GM23248 (cell line): ENCODE measurements at regions not wholly inside any gene's neighbourhood (a gene's known extent, or its start where the extent isn't known, plus 50 kb on each side); places are given as distances from the start of the nearest gene placed in this dataset.

ENCODE experiments used
- EZH2 ChIP-seq: fragments of 200-600 bp; sonication (generic); IDR thresholded peaks from 2 replicates; pipeline ENCODE4 v1.6.1; 2018; ENCODE audit warnings: antibody characterized with exemption, mild to moderate bottlenecking; ENCODE audit not compliant: insufficient read depth, poor library complexity, severe bottlenecking
- EZH2phosphoT487 ChIP-seq: fragments of 200-600 bp; sonication (generic); IDR thresholded peaks from 2 replicates; pipeline ENCODE4 v1.6.1; 2018; ENCODE audit warnings: antibody characterized with exemption, moderate library complexity, mild to moderate bottlenecking, low read depth; ENCODE audit not compliant: insufficient read depth

DNA sequence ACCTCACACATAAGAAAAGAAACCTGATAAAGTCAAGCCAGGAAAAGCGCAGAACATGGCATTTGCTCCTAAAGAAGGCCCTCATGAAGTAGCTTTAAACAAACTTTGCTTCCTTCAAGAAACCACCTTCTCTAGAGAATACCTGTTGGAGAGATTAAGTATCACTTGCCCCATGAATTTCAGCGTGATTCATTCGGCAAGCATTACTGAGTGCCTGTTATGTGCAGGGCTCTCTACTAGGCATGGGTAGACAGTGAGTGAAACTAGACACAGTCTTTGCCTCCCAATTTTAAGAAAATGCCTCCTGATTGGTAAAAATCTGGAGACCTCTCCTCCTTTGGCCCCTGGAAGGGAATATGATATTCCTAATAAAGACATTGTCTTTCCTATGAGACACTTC, 475.8 kb upstream of the NBEA start:
- no peak for TF ChIP-seq EZH2
- no peak for TF ChIP-seq EZH2phosphoT487
